MM.1S (cell line): ENCODE measurements at regions not wholly inside any gene's neighbourhood (a gene's known extent, or its start where the extent isn't known, plus 50 kb on each side); places are given as distances from the start of the nearest gene placed in this dataset.

Source experiments
- DNase-seq: peaks from one replicate; pipeline ENCODE4 v3.0.0-alpha.2; 2015
- H2AFZ ChIP-seq: fragments of 300-600 bp; sonication (generic); 2 replicates; pipeline ENCODE4 v1.6.0; 2016; ENCODE audit warnings: antibody characterized with exemption, low read length
- H3F3A ChIP-seq: fragments of 300-600 bp; sonication (generic); 2 replicates; pipeline ENCODE4 v1.6.1; 2016; ENCODE audit warnings: mild to moderate bottlenecking, antibody characterized with exemption, low read length, moderate library complexity, mixed read lengths; ENCODE audit not compliant: insufficient read depth
- H3K27ac ChIP-seq: fragments of 300-600 bp; sonication (generic); 2 replicates; pipeline ENCODE4 v1.5.1; 2016; ENCODE audit warnings: mild to moderate bottlenecking, low read length
- H3K27me3 ChIP-seq: fragments of 300-600 bp; sonication (generic); replicated peaks from 2 replicates; pipeline ENCODE4 v1.6.0; 2016; ENCODE audit warnings: low read length; ENCODE audit not compliant: insufficient read depth
- H3K36me3 ChIP-seq: fragments of 300-600 bp; sonication (generic); replicated peaks from 2 replicates; pipeline ENCODE4 v1.6.1; 2016; ENCODE audit warnings: mild to moderate bottlenecking, low read length, mixed read lengths; ENCODE audit not compliant: insufficient read depth
- H3K4me1 ChIP-seq: fragments of 300-600 bp; sonication (generic); 2 replicates; pipeline ENCODE4 v1.6.1; 2016; ENCODE audit warnings: low read length, mixed read lengths
- H3K4me2 ChIP-seq: fragments of 300-600 bp; sonication (generic); 2 replicates; pipeline ENCODE4 v1.6.0; 2016; ENCODE audit warnings: low read depth, low read length
- H3K4me3 ChIP-seq: fragments of 300-600 bp; sonication (generic); 2 replicates; pipeline ENCODE4 v1.5.1; 2016; ENCODE audit warnings: low read length, mixed read lengths
- H3K79me2 ChIP-seq: fragments of 300-600 bp; sonication (generic); 2 replicates; pipeline ENCODE4 v1.6.1; 2016; ENCODE audit warnings: mixed run types, low read length, mixed read lengths
- H3K9ac ChIP-seq: fragments of 300-600 bp; sonication (generic); 2 replicates; pipeline ENCODE4 v1.6.1; 2016; ENCODE audit warnings: low read length, mixed read lengths
- H3K9me2 ChIP-seq: fragments of 300-600 bp; sonication (generic); replicated peaks from 2 replicates; pipeline ENCODE4 v1.6.1; 2016; ENCODE audit warnings: mild to moderate bottlenecking, low read length, mixed read lengths; ENCODE audit not compliant: insufficient read depth
- H3K9me3 ChIP-seq: fragments of 300-600 bp; sonication (generic); replicated peaks from 2 replicates; pipeline ENCODE4 v1.6.1; 2016; ENCODE audit warnings: mild to moderate bottlenecking, low read length, mixed read lengths; ENCODE audit not compliant: insufficient read depth
- H4K20me1 ChIP-seq: fragments of 300-600 bp; sonication (generic); 2 replicates; pipeline ENCODE4 v1.6.1; 2016; ENCODE audit warnings: mild to moderate bottlenecking, low read length, moderate library complexity, mixed read lengths; ENCODE audit not compliant: insufficient read depth
- EZH2 ChIP-seq: fragments of 300-600 bp; sonication (generic); optimal IDR thresholded peaks from 2 replicates; pipeline ENCODE3; 2017; ENCODE audit warnings: low read depth, mild to moderate bottlenecking, antibody characterized with exemption, low read length, mixed read lengths
- EZH2phosphoT487 ChIP-seq: fragments of 300-600 bp; sonication (generic); IDR thresholded peaks from 2 replicates; pipeline ENCODE4 v1.6.1; 2018; ENCODE audit warnings: antibody characterized with exemption, low read length
- TF ChIP-seq, protein P1 (sequence below): fragments of 300-600 bp; sonication (generic); IDR thresholded peaks from 2 replicates; pipeline ENCODE4 v1.5.1; 2016; ENCODE audit warnings: antibody characterized with exemption, low read length, mixed read lengths

DNA sequence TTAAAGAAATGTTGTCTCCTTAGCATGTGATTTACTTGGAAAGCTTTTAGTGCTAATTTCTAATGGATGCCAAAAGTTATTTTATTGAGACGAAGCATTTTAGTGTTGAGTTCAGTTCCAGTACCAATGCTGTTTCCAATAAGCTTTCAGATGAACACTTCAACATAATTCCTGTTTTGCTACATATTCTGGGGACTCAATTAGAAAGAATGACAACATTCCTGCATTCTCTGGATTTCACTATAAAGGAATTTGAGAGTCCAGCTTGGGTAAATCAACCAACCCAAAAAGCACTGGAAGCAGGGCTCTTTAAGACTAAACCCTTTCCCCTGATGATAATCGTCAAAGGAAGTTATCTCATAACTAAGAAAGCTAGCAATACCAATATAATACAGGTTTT lies 353.0 kb upstream of the TMTC1 start:
- Histone ChIP-seq H3F3A (no peaks in the 10 kb centered on the region), H3K27me3 (no peaks in the 10 kb centered on the region), H3K9ac (no peak overlapping the region), H3K4me2 (no peak overlapping the region), H3K36me3 (no peaks in the 10 kb centered on the region), H3K4me1 (no peaks in the 10 kb centered on the region), H3K4me3 (no peak overlapping the region), H4K20me1 (no peaks in the 10 kb centered on the region), H3K9me3 (no peaks in the 10 kb centered on the region), H3K9me2 (no peaks in the 10 kb centered on the region), H2AFZ (no peak overlapping the region), H3K79me2 (no peaks in the 10 kb centered on the region), H3K27ac (no peak overlapping the region)
- no peak for DNase-seq
- no peak for TF ChIP-seq EZH2phosphoT487
- TF ChIP-seq EZH2, result no peak
- TF ChIP-seq, protein P1, sequence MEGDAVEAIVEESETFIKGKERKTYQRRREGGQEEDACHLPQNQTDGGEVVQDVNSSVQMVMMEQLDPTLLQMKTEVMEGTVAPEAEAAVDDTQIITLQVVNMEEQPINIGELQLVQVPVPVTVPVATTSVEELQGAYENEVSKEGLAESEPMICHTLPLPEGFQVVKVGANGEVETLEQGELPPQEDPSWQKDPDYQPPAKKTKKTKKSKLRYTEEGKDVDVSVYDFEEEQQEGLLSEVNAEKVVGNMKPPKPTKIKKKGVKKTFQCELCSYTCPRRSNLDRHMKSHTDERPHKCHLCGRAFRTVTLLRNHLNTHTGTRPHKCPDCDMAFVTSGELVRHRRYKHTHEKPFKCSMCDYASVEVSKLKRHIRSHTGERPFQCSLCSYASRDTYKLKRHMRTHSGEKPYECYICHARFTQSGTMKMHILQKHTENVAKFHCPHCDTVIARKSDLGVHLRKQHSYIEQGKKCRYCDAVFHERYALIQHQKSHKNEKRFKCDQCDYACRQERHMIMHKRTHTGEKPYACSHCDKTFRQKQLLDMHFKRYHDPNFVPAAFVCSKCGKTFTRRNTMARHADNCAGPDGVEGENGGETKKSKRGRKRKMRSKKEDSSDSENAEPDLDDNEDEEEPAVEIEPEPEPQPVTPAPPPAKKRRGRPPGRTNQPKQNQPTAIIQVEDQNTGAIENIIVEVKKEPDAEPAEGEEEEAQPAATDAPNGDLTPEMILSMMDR, result no peak

- Histone ChIP-seq H4K20me1 (no peaks in the 10 kb centered on the region), H3K9me3 (no peaks in the 10 kb centered on the region), H3K4me1 (no peaks in the 10 kb centered on the region), H3K27ac (no peak overlapping the region), H2AFZ (no peak overlapping the region), H3K9me2 (no peaks in the 10 kb centered on the region), H3K4me2 (no peak overlapping the region), H3K79me2 (no peaks in the 10 kb centered on the region), H3K9ac (no peak overlapping the region), H3K27me3 (no peaks in the 10 kb centered on the region), H3F3A (no peaks in the 10 kb centered on the region), H3K4me3 (no peak overlapping the region), H3K36me3 (no peaks in the 10 kb centered on the region)
- DNase-seq, result no peak
- TF ChIP-seq EZH2phosphoT487 (no peak), EZH2 (no peak)
- TF ChIP-seq, protein P1, result no peak
These were observed 352.0 kb upstream of the TMTC1 start for GRCh38 chr12:30135776-30136175.

- H3K79me2 ChIP-seq, result no peaks in the 10 kb centered on the region
- no peaks in the 10 kb centered on the region for H3K36me3 ChIP-seq
- no peak overlapping the region for H3K27ac ChIP-seq
- H3K4me1 ChIP-seq, result no peaks in the 10 kb centered on the region
- H3K4me2 ChIP-seq, result no peak overlapping the region
- peak; percentile 24 for DNase-seq
- H4K20me1 ChIP-seq, result no peaks in the 10 kb centered on the region
- no peaks in the 10 kb centered on the region for H3K9me2 ChIP-seq
- TF ChIP-seq EZH2 (no peak), EZH2phosphoT487 (no peak)
- TF ChIP-seq, protein P1, result peak; percentile 20; the same call in 1 of the 2 replicates
- no peaks in the 10 kb centered on the region for H3K27me3 ChIP-seq
- no peak overlapping the region for H2AFZ ChIP-seq
- no peaks in the 10 kb centered on the region for H3F3A ChIP-seq
- no peaks in the 10 kb centered on the region for H3K9me3 ChIP-seq
- no peak overlapping the region for H3K9ac ChIP-seq
- H3K4me3 ChIP-seq, result no peak overlapping the region
These were observed 350.5 kb upstream of the TMTC1 start for GRCh38 chr12:30134229-30134628.
